Progenitor cell of endocrine pancreas (in vitro differentiated cells): ENCODE measurements at regions not wholly inside any gene's neighbourhood (a gene's known extent, or its start where the extent isn't known, plus 50 kb on each side); places are given as distances from the start of the nearest gene placed in this dataset.

Source experiments
- DNase-seq: peaks from one replicate; pipeline ENCODE4 v3.0.0; 2021; ENCODE audit warnings: low spot score; ENCODE audit not compliant: unreplicated experiment
- H3K27ac Mint-ChIP-seq: 2 replicates; pipeline ENCODE4 v1.8.0; 2021; ENCODE audit warnings: mild to moderate bottlenecking, moderate library complexity, mixed read lengths
- H3K27me3 Mint-ChIP-seq: 2 replicates; pipeline ENCODE4 v1.8.0; 2021; ENCODE audit warnings: mixed read lengths
- H3K36me3 Mint-ChIP-seq: 2 replicates; pipeline ENCODE4 v1.8.0; 2022; ENCODE audit warnings: mixed read lengths; ENCODE audit not compliant: insufficient read depth
- H3K4me1 Mint-ChIP-seq: 2 replicates; pipeline ENCODE4 v1.8.0; 2021; ENCODE audit warnings: low read depth, mixed read lengths
- H3K4me3 Mint-ChIP-seq: 2 replicates; pipeline ENCODE4 v1.8.0; 2021; ENCODE audit warnings: low read depth, mild to moderate bottlenecking, moderate library complexity, mixed read lengths
- H3K9me3 Mint-ChIP-seq: 2 replicates; pipeline ENCODE4 v1.8.0; 2021; ENCODE audit warnings: low read depth, mixed read lengths
- TF ChIP-seq, protein P1 (sequence below): fragments of 200-600 bp; sonication (generic); IDR thresholded peaks from one replicate; pipeline ENCODE4 v1.5.0; 2021; ENCODE audit warnings: antibody characterized with exemption, mild to moderate bottlenecking; ENCODE audit not compliant: unreplicated experiment

DNA sequence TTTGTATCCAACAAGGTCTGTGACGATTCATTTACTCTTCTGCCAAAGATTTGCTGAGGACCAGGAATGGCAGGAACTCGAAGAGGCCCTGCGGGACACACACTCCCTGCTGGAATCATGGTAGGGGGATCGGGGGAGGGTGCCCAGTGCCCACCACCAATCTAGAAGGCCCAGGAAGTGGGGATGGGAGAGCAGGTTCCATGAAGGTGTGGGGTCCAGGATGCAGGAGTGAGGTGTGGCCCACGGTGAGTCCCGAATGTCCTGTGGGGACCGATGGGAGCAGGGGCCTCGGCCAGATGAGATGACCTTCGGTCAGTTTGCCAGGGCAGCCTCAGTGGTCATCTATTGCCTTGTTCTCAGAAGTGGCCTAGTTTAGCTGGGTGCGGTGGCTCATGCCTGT lies 492.7 kb downstream of the BRD1 start:
- Mint-ChIP-seq H3K27me3 (peaks cover 6% of the 10 kb centered on the region), H3K4me1 (no peaks in the 10 kb centered on the region), H3K4me3 (no peak overlapping the region), H3K36me3 (no peaks in the 10 kb centered on the region), H3K27ac (no peak overlapping the region), H3K9me3 (no peaks in the 10 kb centered on the region)
- TF ChIP-seq, protein P1, sequence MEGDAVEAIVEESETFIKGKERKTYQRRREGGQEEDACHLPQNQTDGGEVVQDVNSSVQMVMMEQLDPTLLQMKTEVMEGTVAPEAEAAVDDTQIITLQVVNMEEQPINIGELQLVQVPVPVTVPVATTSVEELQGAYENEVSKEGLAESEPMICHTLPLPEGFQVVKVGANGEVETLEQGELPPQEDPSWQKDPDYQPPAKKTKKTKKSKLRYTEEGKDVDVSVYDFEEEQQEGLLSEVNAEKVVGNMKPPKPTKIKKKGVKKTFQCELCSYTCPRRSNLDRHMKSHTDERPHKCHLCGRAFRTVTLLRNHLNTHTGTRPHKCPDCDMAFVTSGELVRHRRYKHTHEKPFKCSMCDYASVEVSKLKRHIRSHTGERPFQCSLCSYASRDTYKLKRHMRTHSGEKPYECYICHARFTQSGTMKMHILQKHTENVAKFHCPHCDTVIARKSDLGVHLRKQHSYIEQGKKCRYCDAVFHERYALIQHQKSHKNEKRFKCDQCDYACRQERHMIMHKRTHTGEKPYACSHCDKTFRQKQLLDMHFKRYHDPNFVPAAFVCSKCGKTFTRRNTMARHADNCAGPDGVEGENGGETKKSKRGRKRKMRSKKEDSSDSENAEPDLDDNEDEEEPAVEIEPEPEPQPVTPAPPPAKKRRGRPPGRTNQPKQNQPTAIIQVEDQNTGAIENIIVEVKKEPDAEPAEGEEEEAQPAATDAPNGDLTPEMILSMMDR: no peak
- DNase-seq: no peak

DNA sequence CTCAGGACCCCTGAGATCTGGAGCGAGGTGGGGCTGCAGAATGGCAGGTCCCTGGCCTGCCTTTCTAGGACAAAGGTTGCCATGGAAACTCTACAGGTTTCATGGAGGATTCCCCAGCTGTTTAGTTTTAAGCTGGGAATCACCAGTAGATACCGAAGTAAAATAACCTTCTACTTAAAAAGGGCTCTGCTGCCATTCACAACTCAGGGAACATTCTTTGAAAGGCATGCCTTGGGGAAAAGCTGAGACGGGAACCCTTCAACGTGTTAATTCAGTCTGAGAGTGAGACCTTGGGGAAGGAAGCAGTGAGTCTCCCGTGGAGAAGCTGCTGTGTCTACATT lies 493.3 kb downstream of the BRD1 start:
- Mint-ChIP-seq H3K27me3 (peaks cover 3% of the 10 kb centered on the region), H3K27ac (peak overlapping the region; percentile 33), H3K9me3 (no peaks in the 10 kb centered on the region), H3K36me3 (no peaks in the 10 kb centered on the region), H3K4me3 (no peak overlapping the region), H3K4me1 (no peaks in the 10 kb centered on the region)
- no peak for DNase-seq
- TF ChIP-seq, protein P1: no peak

DNA sequence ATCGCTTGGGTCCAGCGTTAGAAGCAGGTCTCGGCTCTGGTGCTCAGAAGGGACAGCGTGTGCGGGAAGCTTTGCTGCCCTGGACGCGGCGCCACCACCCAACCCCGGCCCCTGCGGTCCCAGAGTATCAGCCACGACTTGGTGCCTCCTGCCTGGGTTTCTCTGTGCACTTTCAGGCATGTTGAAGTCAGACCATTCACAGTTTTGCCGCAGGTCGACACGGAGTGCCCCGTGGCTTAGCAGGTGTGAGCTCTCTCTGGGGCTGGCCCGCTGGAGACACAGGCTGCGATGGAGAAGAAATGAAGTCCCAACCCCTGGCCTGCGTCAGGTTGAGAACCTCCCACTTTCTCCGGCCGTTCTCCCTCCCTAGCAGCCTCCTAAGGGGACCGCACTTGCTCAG lies 494.5 kb downstream of the BRD1 start:
- Mint-ChIP-seq H3K4me3 (no peak overlapping the region), H3K4me1 (no peaks in the 10 kb centered on the region), H3K27me3 (peaks cover 3% of the 10 kb centered on the region), H3K27ac (no peak overlapping the region), H3K36me3 (no peaks in the 10 kb centered on the region), H3K9me3 (no peaks in the 10 kb centered on the region)
- TF ChIP-seq, protein P1: no peak
- DNase-seq: no peak

DNA sequence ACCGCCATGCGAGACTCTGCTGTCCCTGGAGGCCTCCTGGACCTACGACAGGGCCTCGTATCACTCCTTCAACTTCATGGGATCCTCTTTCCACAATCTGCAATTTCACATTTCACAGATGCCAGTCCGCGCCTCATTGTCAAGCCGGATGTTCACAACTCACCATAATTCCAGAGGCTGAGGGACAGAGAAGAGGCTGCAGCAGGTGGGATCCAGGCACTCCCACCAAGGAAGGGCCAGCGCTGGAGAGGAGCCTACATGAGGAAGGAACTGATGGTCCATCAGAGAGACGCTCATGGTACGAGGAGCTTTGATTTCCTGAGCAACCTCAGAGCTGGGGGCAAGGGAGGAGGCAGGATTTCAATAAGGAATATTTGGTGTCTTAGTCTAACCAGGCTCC lies 495.0 kb downstream of the BRD1 start:
- H3K9me3 Mint-ChIP-seq: no peaks in the 10 kb centered on the region
- no peak for DNase-seq

DNA sequence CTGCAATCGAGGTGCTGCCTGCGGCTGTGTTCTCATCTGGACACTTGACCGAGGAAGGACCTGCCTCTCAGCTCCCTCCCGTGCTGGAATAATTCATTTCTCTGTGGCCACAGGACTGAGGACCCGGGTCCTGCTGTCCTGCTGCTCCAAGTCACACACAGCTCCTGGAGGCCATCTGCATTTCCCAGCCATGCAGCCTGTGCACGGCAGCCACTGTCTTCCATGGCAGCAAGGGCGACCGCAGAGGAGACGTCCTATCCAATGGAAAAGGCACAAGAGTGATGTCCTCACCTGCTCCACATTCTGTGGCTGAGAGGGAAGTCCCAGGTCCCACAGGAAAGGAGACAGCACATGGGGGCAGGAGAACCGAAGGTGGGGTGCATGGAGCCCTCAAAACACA lies 495.8 kb downstream of the BRD1 start:
- Mint-ChIP-seq H3K27ac (no peak overlapping the region), H3K27me3 (peaks cover 8% of the 10 kb centered on the region), H3K36me3 (no peaks in the 10 kb centered on the region), H3K4me3 (no peak overlapping the region), H3K4me1 (no peaks in the 10 kb centered on the region), H3K9me3 (peaks cover 3% of the 10 kb centered on the region)
- TF ChIP-seq, protein P1: no peak
- DNase-seq: peak; percentile 2

More for the DNA sequence above, 495.0 kb downstream of the BRD1 start:
- Mint-ChIP-seq H3K4me3 (no peak overlapping the region), H3K36me3 (no peaks in the 10 kb centered on the region), H3K27ac (no peak overlapping the region), H3K27me3 (peaks cover 3% of the 10 kb centered on the region), H3K4me1 (no peaks in the 10 kb centered on the region)
- TF ChIP-seq, protein P1: no peak
